ENCODE measurements at regions not wholly inside any gene's neighbourhood (a gene's known extent, or its start where the extent isn't known, plus 50 kb on each side); places are given as distances from the start of the nearest gene placed in this dataset.
"Not testable (repeated sequence)": the region's sequence is repeated elsewhere in the genome, so short reads cannot be mapped to it uniquely, and the experiment has no call there.

DNA sequence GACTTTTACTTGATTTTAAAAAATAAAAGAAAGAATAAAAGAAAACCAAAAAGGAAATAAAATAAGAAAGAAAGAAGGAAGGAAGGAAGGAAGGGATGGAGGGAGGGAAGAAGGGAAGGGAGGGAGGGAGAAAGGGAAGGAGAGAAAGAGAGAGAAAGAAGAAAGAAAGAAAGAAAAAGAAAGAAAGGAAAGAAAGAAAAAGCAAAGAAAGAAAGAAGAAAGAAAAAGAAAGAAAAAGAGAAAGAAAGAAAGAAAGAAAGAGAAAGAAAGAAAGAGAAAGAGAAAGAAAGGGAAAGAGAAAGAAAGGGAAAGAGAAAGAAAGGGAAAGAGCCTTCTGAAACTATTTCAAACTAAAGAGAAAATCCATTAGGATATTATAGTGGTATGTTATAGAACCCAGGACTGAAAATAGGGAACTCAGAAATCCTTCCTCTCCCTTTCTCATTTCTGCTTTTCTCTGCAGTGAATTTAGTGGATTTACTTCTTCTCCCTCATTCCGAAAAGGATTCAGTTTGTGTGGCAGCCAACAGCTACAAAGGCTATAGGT, 414.7 kb upstream of the CCNG1 start:
- DNase-seq, result no peak

DNA sequence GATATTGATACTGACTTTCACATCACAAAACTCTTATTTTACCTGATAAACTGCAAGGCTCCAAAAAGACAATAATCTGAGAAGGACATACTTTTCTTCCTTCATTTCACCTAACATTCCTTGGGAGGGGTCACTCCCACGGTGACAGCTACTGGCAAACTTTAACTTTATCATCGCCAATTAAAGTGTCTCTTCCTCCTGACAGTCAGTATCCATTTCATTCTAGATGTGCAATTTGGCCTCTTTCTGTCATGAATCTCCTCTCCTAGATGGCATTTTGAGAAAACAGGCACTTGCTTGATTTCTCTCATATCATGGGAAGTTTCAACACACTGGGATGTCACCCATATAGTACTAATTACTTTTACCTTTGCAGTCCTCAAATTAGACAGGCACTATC, 413.5 kb upstream of the CCNG1 start:
- no peak for DNase-seq

DNA sequence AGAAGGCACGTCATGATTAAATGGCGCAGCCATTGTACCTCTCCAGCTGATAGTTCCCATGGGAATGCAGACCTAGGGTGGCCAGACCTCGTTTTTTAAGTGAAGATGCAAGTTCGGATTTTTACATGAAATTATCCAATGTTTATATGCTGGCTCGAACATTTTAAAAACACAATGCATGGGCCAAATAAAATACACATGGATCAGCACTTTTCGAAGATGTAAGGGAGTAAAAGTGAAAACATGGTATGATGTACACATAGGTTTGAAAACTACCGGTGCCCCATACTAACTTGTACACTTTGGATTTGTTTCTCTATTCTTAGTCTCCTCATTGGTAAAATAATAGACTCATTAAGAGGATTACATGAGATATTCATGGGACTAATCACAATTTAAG, 412.5 kb upstream of the CCNG1 start:
- no peak for DNase-seq

DNA sequence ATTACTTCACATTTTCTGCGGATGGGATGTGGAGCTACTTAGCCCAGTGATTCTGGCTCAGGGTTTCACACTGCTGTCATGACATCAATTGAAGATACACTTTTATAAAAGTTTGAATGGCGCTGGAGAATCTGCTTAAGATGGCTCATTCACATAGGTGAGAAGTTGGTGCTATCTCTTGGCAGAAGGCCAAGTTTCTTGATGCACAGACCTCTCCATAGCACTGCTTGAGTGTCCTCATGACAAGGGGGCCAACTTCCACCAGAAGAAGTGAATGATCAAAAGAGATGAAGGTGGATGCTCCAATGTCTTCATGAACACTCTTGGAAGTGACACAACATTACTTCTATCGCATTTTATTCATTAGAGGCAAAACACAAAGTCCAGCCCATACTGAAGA, 403.7 kb upstream of the CCNG1 start:
- DNase-seq, result no peak

DNA sequence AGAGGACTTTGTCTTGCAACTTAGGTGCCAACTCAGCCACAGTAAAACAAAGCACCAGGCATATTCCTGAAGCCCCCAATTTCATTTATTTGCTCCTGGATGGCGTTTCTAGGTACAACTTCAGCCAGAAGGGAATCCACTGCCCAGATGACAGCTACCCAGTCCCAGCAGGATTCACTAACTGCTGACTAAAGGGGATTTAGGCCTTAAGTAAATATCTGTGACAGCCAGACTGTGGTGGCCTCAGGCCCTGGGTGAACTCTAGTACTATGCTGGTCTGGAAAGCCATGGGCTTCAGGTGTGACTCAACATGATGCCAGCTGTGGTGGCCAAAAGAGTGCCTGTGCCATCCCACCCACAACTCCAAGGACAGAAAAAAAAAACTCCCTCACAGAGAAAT, 396.1 kb upstream of the CCNG1 start:
- DNase-seq, result no peak

DNA sequence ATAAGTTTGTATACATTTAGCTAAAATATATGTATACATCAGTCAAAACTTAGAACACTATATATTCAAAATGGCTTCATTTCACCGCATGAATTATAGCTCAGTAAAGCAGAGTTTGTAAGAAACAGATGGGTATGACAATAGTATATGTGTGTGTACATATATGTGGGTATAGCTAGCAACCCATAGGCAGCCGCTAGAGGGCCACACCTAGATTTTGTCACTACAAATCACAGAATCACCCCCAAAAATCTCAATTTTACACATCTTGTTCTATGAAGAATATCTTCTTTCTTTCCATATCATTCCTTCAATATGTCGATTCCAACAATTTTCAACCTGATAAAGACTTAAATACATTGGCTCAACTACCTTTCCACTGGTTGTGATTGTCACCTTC, 357.8 kb upstream of the CCNG1 start:
- no peak for DNase-seq

DNA sequence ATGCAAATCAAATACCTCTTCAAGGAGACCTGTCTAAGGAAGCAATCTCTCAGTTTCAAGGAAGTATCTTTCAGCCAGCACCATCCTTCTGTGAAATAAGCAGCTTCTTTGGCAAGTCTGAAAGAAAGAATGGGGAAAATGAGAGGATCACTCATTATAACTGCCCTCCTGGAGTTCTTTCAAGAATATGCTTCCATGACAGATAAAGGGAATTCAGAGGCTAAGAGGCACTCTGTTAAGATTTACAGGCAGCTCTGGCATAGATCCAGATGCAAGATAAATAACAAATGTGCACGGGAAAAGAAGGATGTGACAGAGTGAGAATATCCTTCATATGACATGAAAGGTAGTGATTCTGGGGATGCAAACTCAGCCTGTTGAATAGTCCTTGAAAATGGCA, 348.2 kb upstream of the CCNG1 start:
- DNase-seq, result no peak

DNA sequence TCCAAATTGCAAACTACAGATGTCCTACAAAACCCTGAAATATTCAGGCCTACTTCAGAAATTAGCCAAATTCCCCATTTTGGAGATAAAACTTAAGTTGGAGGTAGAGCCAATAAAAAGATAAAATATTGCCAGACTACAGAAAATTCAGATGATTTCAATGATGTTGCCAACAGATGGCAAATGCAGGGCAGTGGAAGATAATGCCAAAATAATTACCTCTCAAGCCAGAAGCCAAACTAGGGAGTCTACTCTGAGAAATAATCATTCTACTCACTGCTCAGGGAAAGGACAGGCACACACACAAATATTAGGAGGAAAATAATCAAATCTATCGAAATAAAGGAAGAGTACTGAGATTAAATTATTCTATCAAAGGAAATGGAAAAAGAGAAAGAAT, 347.5 kb upstream of the CCNG1 start:
- no peak for DNase-seq

DNA sequence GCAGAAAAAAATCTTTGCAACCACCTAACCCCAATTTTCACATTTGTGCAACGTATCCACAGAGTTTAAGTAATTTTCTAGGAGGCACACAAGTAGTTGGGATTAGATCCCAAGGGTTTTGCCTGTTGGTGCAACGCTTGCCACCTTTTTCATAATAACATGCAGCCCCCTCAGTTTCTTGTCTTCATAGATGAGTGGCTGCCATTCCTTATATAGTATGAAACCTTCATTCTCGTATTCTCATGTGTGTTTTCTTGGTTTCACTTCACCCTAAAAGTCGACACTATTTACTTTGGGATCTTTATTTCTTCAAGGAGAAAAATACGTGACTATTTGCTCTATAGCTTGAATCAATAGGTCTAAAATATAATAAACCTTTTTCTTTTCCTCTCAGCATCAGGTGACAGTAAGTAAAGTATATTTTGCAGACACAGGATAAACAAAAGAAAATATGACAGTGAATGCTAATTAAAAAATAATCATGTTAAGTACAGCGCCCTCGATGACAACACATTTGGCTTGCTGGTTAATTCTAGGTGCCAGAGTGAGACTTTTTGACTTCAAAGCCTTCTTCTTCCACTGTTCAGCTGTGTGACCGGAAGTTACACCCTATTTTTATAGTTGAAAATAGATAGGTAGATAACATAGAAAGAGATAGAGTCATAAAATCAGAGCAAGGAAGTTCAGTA, 342.8 kb upstream of the CCNG1 start:
- no peak for DNase-seq

DNA sequence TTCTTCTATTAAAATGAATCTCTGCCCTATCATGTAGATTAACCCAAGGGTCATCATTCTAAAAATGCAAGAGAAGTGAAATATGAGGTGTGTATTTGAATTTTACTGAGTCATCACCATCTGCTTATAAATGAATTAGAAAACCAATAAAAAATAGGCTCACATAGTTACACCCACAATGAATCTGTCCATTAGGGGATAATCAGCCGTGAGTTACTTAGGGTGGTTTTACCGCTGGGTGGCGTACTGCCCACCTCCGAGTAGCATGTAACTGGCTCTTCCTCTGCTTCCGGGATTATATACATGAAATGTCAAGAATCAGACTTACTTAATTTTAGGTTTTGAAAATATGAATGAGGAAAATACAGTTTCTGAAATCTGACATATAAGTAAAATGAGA, 332.9 kb upstream of the CCNG1 start:
- no peak for DNase-seq

DNA sequence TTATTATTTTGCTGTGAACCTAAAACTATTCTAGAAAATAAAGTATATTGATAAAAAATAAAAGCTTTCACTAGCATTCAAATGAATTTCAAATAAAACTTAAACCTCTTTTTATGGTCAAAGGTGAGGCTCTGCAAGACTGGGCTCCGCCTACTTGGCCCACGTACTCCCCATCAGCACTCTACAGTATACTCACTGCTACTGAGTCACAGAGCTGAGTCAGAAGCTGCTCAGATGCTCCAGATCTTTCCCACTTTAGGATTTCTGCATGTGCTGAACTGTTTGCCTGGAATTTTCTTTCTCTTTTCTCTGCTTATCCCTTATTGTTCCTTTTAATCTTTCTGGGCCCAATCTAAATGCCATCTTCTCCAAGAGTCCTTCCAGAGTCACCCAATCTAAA, 331.9 kb upstream of the CCNG1 start:
- no peak for DNase-seq

DNA sequence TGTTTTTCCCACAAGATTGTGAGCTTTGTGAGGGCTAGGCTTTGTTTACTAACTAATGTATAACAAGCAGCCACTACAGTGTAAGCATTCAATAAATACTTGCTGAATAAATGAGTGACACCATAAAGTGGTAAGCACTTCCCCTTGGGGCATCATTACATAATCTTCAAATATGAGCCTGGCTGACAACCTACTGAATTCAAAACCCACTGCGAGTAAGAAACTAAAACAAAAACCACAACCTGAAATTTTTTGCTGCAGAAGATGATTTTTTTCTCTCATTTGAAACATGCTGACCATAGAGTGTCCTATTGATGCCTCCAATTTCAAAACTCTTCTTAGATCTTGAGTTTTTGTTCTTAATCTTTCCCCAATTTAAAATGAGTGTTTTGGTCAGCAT, 331.3 kb upstream of the CCNG1 start:
- no peak for DNase-seq

DNA sequence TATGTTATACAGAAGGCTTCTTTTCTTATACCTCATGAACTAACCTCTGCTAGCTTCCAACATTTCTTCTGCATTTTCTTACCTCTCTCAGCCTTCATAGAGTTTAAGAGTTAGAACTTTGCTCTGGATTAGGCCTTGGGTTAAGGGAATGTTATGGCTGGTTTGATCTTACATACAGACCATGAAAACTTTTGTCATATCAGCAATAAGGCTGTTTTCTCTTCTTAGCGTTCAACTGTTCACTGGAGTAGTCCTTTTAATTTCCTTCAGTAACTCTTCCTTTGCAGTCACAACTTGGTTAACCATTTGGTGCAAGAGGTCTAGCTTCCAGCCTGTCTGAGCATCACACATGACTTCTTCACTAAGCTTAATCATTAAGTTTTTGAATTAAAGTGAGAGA, 329.0 kb upstream of the CCNG1 start:
- no peak for DNase-seq

DNA sequence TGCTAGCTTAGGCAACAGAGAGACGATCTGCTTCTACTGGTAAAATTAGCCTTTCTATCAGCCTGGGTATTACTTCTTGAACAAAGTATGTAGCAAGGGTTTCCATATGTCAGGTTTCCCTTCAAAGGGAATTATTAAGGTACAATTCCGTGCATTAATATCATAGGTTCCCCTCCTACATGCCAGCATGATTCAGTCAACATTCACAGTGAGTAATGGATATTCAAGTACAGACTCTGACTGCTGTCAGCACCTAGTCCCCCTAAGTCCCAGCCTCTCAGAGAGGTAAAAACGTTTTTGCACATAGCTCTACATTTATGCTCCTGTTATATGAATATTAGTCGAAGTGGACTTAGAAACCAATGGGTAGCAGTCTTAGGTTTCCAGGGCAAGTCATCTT, 322.4 kb upstream of the CCNG1 start:
- DNase-seq, result no peak

DNA sequence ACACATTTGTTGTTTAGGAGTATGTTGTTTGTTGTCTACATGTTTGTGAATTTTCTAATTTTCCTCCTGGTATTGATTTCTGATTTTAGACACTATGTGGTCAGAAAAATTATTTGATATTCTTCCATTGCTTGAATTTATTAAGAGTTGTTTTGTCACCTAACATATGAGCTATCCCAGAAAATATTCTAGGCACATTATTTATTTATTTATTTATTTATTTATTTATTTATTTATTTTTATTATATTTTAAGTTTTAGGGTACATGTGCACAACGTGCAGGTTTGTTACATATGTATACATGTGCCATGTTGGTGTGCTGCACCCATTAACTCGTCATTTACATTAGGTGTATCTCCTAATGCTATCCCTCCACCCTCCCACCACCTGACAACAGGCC, 320.8 kb upstream of the CCNG1 start:
- not testable (repeated sequence) for DNase-seq

DNA sequence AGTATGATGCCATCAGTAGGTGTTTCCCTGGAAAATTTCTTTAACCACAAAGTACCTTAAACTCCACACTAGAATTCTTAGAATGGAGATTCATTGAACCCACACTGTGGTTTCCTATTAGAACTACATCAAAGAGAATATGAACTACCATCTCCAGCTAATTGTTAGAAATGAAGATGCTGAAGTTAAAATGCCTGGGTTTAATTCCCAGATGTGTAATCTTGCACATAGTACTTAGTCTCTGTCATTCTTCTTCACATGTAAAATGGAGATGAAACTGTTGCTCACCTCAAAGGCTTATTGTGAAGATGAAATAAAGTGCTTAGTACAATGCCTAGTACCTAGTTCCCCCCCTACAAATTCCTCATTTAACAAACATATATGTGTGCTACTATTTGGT, 303.3 kb upstream of the CCNG1 start:
- DNase-seq, result no peak

DNA sequence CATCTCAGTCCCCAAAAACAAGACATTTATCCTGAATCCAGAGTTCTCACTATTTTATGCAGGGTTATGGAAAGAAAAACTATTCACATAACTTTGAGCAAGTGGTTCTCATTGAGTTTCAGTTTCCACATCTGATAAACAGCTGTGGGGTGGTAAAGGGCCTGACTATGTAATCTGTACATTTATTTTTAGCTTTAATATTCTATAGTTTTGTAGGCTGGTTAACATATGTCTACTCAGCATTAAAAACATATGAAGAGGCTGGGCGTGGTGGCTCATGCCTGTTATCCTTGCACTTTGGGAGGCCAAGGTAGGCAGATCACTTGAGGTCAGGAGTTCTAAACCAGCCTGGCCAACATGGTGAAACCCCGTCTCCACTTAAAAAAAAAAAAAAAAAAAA, 301.5 kb upstream of the CCNG1 start:
- no peak for DNase-seq

DNA sequence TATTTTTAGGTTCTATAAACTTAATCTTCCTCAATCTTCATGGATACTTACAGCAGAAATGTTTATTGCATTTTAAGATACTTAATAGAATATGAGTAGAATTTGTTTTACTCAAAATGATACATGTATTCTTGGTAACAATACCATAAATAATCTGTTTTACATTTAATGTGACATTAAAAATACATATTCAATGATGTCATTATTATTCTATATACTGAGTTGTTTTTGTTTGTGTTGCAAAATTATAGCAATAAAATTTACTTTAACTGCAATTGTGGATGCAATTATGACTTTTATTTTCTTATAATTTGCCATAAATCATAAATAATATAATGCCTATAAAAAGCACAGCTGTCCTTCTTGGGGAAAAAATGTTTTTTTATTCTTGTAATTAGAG, 275.9 kb upstream of the CCNG1 start:
- no peak for DNase-seq

DNA sequence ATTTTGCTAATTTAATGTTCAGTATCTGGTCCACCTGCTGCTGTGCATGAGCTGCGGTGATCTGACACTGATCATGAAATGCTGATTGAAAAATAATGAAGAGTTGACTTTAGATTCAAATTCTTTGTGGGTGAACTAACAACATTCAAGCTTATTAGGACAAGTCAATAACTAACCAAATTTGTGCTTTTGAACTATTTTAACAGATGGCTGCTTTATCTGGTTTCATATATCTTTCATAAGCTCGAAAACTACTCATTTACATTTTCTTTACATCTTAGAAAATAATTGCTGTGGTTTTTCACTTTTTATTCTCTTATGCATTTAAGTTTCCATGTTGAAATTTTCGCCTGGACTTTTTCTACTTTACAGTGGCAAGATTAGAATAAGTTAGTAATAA, 274.8 kb upstream of the CCNG1 start:
- no peak for DNase-seq

DNA sequence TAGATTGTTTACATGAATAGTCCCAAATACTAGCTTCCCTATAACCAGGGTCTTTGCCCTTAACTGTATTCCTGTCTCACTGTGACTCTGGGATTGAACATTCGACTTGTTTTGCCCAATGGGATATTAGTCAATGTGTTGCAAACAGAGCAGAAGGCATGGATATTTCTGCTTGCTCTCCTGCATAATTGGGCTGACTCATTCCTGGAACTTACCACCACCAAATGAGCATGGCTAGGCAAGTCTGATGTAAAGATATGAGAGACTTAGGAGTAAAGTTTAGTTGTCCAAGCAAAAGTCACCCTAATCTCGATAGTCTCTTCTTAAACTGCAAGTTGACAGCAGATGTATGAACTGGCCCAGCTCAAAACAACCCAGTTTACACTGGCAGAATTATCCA, 273.5 kb upstream of the CCNG1 start:
- no peak for DNase-seq

DNA sequence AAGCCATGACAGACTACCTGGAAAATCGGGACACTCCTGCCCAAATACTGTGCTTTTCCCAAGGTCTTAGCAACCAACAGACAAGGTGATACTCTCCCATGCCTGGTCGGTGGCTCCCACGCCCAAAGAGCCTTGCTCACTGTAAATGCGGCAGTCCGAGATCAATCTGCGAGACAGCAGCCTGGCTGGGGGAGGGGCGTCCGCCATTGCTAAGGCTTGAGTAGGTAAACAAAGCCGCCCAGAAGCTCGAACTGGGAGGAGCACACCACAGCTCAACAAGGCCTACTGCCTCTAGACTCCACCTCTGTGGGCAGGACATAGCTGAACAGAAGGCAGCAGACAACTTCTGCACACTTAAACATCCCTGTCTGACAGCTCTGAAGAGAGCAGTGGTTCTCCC, 272.1 kb upstream of the CCNG1 start:
- DNase-seq, result no peak

DNA sequence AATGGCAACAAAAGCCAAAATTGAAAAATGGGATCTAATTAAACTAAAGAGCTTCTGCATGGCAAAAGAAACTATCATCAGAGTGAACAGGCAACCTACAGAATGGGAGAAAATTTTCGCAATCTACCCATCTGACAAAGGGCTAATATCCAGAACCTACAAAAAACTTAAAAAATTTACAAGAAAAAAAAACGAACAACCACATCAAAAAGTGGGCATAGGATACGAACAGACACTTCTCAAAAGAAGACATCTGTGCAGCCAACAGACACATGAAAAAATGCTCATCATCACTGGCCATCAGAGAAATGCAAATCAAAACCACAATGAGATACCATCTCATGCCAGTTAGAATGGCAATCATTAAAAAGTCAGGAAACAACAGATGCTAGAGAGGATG, 267.2 kb upstream of the CCNG1 start:
- not testable (repeated sequence) for DNase-seq

DNA sequence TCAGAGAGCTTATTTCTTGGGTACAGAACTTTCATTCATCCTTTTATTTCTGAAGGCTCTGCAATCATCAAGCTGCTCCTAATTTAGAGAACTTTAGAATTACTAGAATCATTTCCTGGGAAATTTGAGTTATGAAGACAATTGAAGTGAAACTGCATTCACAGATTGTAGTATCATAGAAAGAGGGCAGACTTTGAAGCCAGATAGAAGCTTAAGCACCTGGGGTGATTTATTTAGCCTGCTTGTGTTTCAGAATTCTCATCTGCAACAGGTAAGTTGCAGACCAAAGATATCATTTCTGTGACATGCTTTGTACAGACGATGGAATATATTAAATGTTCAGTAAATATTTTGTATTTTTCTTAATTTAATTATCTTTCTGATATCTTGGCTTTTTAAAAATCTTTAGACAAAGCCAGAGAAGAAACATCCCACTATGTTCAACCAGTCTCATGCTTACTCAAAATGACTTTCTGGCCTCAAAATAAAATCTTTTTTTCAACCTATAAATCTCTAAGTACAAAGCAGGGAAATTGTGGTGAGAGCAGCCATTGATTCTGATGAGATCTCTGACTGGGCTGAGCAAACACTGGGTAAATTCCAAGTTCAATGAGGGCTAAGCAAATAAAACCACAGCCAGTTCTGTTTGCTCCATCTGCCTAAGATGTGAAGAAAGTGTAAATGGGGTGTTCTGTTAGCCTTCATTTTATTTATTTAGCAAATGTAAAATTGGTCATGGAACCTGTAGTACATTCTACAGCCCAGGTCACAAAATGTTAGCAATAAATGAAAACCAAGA, 264.7 kb upstream of the CCNG1 start:
- no peak for DNase-seq

DNA sequence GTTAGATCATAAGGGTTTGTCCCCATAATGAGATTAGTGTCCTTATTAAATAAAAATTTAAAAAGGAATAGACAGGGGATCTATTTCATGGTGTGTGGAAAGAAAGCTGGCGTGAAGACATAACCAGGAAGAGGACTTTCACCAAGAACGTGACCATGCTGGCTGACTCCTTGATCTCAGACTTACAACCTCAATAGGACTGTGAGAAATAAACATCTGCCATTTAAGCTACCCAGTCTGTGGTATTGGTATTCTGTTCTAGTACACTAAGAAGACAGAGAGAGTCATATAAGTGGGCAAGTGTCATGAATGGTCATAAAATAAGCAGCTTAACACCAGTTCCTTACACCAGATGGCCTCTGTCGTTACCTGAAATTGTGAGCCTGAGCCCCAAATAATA, 259.4 kb upstream of the CCNG1 start:
- no peak for DNase-seq

DNA sequence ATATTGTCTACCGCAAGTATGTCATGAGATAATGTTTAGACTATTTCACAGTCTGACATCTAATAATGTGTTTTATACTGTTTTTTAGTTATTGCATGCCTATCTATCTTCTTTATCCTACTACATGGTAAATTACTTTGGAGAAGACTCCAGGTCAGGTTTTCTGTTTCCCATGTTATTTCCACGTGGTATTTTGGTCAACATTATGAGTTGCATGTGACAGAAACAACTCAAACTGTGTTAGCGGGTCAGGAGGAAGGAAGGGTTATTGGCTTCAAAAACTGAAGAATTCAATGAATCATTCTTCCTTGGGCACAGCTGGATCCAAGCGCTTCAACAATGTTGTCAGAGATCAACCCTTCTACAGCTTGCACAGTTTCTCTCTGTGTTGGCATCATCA, 252.1 kb upstream of the CCNG1 start:
- no peak for DNase-seq
